ENCODE measurements at regions not wholly inside any gene's neighbourhood (a gene's known extent, or its start where the extent isn't known, plus 50 kb on each side); places are given as distances from the start of the nearest gene placed in this dataset.

- Mint-ChIP-seq H3K27me3 (ENCODE audit: insufficient read depth, low read depth, poor library complexity) (no peaks in the 10 kb centered on the region), H3K4me3 (no peak overlapping the region), H3K27ac (no peak overlapping the region; the same call in 1 of the 2 replicates), H3K4me1 (peaks cover 7% of the 10 kb centered on the region; the same call in 2 of the 3 replicates), H3K9me3 (no peaks in the 10 kb centered on the region), H3K36me3 (ENCODE audit: low read depth) (no peaks in the 10 kb centered on the region)
- Histone ChIP-seq H3K9me2 (ENCODE audit: insufficient read depth) (no peaks in the 10 kb centered on the region), H3K79me2 (replicated peaks; ENCODE audit: insufficient read depth) (no peaks in the 10 kb centered on the region), H3K4me1 (ENCODE audit: insufficient read depth) (no peaks in the 10 kb centered on the region; the same call in 1 of the 2 replicates), H4K20me1 (replicated peaks; ENCODE audit: insufficient read depth) (no peaks in the 10 kb centered on the region), H2AFZ (no peak overlapping the region), H3K4me3 (no peak overlapping the region), H3K36me3 (ENCODE audit: insufficient read depth) (no peaks in the 10 kb centered on the region), H3K4me2 (no peak overlapping the region), H3F3A (replicated peaks; ENCODE audit: low read depth) (no peaks in the 10 kb centered on the region), H3K27ac (ENCODE audit: low read depth) (no peak overlapping the region), H3K27me3 (ENCODE audit: insufficient read depth) (no peaks in the 10 kb centered on the region)
- DNase-seq (ENCODE audit: low spot score) (no peak), ATAC-seq (no peak)
- TF ChIP-seq EZH2phosphoT487 (IDR thresholded peaks at IDR 0.05; ENCODE audit: unreplicated experiment): no peak
- TF ChIP-seq REST (IDR thresholded peaks at IDR 0.05; ENCODE audit: unreplicated experiment): no peak
- TF ChIP-seq ZNF462 (CRISPR knock-in tag; IDR thresholded peaks at IDR 0.05): no peak
- no peak for TF ChIP-seq NANOG (IDR thresholded peaks at IDR 0.05; ENCODE audit: borderline replicate concordance)
- no peak for TF ChIP-seq ZNF331 (CRISPR knock-in tag; IDR thresholded peaks at IDR 0.05; ENCODE audit: low read depth)
- no peak for TF ChIP-seq ETS1 (IDR thresholded peaks at IDR 0.05)
- TF ChIP-seq CTCF (conservative IDR thresholded peaks at IDR 0.05; ENCODE audit: low read depth in 2 of 2): no peak
- no peak for TF ChIP-seq STAT1 (IDR thresholded peaks at IDR 0.05; ENCODE audit: unreplicated experiment)
- no peak for TF ChIP-seq CREB1 (CRISPR knock-in tag; IDR thresholded peaks at IDR 0.05; ENCODE audit: low read depth)
- TF ChIP-seq JUNB (IDR thresholded peaks at IDR 0.05; ENCODE audit: unreplicated experiment): no peak
- TF ChIP-seq ZNF114 (CRISPR knock-in tag; IDR thresholded peaks at IDR 0.05): no peak
- TF ChIP-seq EZH2 (IDR thresholded peaks at IDR 0.05; ENCODE audit: low read depth, unreplicated experiment): no peak
- TF ChIP-seq POLR2AphosphoS5 (IDR thresholded peaks at IDR 0.05; ENCODE audit: low read depth): no peak
Measured at GRCh38 chr4:156661555-156661954, 310.0 kb downstream of the PDGFC start.

All from GM23338 (cell line).